Nucleus accumbens (tissue), 56 donors: ENCODE measurements at regions not wholly inside any gene's neighbourhood (a gene's known extent, or its start where the extent isn't known, plus 50 kb on each side); places are given as distances from the start of the nearest gene placed in this dataset.
"Not testable (repeated sequence)": the region's sequence is repeated elsewhere in the genome, so short reads cannot be mapped to it uniquely, and the experiment has no call there.

Experiments used
- DNase-seq, 56 donors: peaks; one replicate each; lab custom pipeline; 2025; lab: John Stamatoyannopoulos, UW

GRCh38 chr1:102181341-102181740, 184.6 kb upstream of the OLFM3 start:
- DNase-seq = no peak

DNA sequence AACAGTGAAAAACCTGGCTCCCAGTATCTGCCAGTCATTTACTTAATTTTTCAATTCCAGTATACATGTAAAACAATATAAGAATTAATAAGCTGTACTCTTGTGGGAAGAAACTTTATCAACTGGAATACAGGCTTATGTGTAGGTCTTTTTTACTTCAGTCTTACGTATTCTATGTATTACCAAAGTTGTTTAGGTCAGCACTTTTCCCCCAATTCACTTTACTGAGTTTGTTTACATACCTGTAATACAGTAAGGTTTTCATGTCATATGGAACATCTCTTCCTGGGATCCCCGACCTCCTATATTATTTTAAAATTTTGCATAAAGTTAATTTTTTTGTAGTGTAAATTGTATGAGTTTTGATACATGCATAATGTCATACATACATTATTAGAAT, 181.8 kb upstream of the OLFM3 start:
- no peak for DNase-seq

- DNase-seq = no peak
Measured at GRCh38 chr1:102174259-102174863, 177.6 kb upstream of the OLFM3 start.

- DNase-seq = no peak
Measured at GRCh38 chr1:102172200-102172599, 175.5 kb upstream of the OLFM3 start.

DNA sequence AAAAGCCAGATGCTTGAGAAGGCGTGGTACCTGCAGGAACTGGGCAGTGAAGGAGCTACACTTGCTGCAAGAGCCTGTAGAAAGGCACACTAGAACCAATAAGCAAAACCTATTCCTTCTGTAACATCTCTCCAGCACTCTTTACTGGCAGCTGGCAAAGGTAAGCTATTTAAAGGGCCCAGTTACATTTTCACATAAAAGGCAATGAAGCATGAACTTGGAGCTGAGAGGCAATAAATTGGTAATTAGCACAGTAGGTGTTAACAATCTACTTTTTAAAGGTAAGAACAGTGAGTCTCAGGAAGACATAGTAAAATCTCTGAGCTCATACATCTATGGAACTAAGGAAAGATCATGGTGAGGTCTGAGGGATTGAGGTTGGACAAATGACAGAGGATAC, 167.1 kb upstream of the OLFM3 start:
- DNase-seq = no peak

DNA sequence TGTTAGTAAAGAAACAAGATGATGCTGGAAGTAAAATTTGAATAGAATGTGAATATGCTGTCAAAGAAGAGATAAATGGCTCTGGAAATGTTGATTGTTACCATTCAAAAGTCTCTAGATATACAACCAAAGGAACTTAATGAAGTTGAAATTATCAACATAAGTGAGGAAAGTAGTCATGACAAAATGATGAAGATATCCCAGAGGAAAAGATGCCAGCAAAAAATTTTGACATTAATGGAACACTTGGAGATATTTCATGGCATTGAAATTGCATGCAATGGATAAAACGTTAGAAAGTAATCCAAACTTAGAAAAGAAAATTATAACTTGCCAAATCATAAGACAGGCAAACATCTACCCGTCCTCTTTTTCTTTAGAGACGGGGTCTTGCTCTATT, 154.5 kb upstream of the OLFM3 start:
- DNase-seq = no peak

- DNase-seq = no peak
Measured at GRCh38 chr1:102120910-102121309, 124.2 kb upstream of the OLFM3 start.

GRCh38 chr1:102118150-102118549, 121.4 kb upstream of the OLFM3 start:
- no peak for DNase-seq

DNA sequence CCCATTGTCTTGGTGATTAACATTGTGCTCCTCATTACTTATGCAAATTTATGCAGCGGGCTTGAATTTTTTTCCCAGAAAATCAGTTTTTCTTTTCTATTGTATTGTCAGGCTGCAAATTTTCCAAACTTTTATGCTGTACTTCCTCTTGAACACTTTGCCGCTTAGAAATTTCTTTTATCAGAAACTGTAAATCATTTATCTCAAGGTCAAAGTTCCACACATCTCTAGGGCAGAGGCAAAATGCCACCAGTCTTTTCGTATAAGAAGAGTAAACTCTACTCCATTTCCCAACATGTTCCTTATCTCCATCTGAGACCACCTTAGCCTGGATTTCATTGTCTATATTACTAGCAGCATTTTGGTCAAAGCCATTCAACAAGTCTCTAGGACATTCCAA, 113.9 kb upstream of the OLFM3 start:
- DNase-seq = no peak

GRCh38 chr1:102109493-102109892, 112.8 kb upstream of the OLFM3 start:
- not testable (repeated sequence) for DNase-seq

- DNase-seq = no peak
Measured at GRCh38 chr1:102107441-102107840, 110.7 kb upstream of the OLFM3 start.

DNA sequence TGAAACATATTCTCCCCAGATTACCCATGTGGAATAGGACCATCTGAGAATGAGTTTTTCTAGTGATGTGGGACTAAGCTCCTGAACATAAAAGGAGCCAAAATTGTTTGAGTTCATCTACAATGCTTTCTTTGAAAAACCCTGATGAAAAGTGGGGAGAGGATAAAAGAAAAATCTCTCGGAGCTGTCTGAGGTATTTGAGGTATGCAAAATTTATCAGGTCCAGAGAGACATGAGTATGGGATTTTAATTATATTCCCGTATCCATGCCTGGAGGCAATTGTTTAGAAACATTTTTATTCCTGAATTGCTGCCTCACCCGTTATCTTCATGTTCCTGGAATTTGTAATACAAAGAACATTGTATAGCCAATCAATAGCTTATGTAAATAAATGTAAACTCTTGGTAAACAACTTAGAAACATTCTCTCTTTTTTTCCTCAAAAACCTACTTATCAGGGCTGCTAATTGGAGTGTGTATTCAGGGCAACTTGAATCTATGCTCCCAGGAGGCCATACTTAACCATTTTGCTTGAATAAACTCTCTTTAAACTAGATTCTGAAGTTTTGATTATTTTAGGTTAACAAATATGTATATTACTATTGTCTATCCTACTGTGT, 109.3 kb upstream of the OLFM3 start:
- no peak for DNase-seq

GRCh38 chr1:102103646-102104045, 106.9 kb upstream of the OLFM3 start:
- no peak for DNase-seq

DNA sequence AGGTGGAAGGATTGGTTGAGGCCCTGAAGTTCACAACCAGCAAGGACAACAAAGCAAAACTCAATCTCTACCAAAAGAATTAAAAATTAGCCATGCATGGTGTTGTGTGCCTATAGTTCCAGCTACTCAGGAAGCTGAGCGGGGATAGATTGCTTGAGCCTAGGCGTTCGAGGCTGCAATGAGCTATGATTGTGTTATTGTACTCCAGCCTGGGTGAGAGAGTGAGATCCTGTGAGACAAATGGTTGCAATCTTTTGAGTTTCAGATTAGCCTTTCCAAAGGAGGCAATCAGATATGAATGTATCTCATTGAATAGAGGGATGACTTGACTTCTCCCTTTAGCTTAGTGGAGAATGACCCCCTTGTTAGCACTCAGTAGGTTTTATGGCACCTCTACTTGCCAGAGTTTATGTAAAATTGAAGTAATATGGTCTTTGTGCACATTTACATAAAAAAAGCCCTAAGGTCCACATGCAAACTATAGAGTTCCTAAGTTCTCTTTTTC, 105.6 kb upstream of the OLFM3 start:
- DNase-seq = no peak

DNA sequence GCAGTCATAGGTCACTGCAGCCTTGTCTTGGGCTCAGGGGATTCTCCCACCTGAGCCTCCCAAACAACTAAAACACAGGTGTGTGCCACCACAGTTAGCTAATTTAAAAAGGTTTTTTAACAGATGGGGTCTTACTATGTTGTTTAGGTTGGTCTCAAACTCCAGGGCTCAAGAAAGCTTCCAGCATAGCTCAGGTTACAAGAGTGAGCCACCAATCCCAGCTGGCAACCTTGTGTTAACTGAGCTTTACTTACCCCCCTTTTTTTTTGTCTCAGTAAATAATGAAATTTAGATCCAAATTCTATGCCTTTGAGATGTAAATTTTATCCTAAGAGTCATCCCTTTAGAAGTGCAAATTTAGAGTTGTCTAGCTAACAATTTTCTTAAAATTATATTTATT, 103.9 kb upstream of the OLFM3 start:
- no peak for DNase-seq

DNA sequence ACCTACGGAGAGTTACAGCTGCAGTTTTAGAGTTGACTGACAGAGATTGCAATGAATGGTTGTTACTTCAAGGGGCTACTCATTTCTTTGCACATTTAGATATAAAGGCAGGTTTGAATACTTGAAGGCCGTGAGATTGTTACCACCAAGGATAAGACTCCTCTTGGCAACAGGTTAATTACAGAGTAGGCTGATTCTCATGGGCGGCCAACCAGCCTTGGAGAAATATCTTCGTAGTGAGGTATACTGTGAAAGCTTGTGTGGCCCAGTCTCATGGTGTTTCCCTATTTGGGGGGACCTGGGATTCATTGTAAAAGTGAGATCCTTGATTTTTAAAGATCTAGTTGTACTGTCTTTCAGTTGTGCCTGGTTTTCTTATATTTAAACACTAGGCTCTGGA, 103.2 kb upstream of the OLFM3 start:
- no peak for DNase-seq

- no peak for DNase-seq
Measured at GRCh38 chr1:102098536-102098935, 101.8 kb upstream of the OLFM3 start.

DNA sequence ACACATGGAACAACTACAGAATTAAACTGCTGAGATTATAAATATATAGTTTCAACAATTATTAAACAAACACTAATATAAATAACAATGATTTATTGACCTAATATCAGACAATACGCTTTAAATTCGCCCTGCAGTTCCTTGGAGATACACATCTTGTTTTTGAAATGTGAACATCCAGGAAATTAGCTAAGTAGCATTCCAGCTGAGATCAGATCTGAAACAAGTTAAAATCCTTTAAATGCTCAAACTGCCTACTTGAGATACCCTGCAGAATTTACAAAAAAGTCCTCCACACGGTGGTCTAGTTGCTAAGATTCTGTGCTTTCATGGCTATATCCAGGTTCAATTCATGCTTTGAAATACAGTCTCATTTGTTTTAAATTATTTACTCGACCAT, 101.4 kb upstream of the OLFM3 start:
- DNase-seq = no peak

- DNase-seq = no peak
Measured at GRCh38 chr1:102097451-102097850, 100.7 kb upstream of the OLFM3 start.

GRCh38 chr1:102096162-102096561, 99.4 kb upstream of the OLFM3 start:
- no peak for DNase-seq

DNA sequence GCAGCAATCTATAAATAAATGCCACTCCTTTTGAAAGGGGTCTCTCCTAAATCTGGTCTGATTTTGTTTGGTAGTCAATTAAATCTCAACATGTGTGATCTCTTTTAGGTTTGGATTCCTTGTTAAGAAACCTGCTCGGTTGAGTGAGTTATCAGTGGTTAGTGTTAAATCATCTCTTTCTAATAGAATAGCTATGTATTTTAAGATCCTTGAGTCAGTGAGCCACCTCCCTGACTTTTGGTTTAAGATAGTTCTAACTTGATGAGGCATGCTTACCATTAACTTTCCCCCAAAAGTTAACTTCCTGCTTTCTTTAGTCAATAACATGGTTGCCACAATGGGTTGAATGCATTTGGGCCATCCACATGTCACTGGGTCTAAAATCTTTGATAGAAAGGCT, 93.1 kb upstream of the OLFM3 start:
- DNase-seq = no peak

GRCh38 chr1:102085896-102086295, 89.2 kb upstream of the OLFM3 start:
- no peak for DNase-seq
